ENCODE measurements at regions not wholly inside any gene's neighbourhood (a gene's known extent, or its start where the extent isn't known, plus 50 kb on each side); places are given as distances from the start of the nearest gene placed in this dataset.

DNA sequence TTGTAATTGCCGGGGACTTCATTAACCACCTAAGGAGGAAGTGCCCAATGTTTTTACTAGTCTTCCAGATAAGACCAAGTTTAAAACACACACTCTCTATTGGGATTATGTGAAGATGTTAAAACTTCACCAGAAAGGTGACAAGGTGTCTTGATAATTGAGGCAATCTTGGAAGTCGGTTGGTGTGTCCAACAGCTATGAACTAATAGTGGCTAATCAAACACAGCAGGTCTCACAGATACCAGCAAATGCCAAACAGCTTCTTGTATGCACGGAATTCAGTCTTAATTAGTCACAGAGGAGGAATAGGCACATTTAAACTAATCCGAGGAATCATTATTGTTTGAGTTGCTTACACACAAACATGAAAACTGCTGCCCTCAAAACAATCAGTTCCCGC, 214.5 kb downstream of the SEC61B start:
- H3K4me3 ChIP-seq = no peak overlapping the region
- no peaks in the 10 kb centered on the region for H3K36me3 ChIP-seq
- H3K4me1 ChIP-seq (ENCODE audit: insufficient read depth) = no peaks in the 10 kb centered on the region
- no peaks in the 10 kb centered on the region for H3K27me3 ChIP-seq
- no peak for TF ChIP-seq EP300 (IDR thresholded peaks at IDR 0.05)
- H3K9me3 ChIP-seq = no peaks in the 10 kb centered on the region
- DNase-seq = no peak
- H3K27ac ChIP-seq = no peak overlapping the region
- intact Hi-C loops (cut with DNase I) = no loop called here
- 81 to 89% (median 85%) methylated on average over 5 of the region's 5 CpGs for WGBS, 3 donors

DNA sequence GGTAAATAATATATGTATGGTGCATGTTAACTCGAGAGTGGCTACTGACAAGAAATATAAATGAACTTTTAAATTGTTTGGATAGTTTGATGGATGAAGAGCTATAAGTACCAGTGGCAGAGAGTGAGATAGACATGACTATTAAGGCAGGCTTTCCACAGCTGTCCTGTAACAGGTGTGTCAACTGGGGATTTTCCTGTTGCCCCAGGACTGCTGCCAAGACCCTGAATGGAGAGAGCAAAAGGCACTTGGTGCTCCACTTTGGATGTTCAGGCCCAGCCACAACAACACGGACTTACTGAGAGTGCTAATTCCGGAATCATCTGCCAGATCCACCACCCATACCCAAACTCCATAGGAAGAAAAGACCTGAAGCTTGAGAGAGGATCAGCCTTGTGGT, 215.1 kb downstream of the SEC61B start:
- no peak for DNase-seq
- no peaks in the 10 kb centered on the region for H3K27me3 ChIP-seq
- H3K9me3 ChIP-seq = no peaks in the 10 kb centered on the region
- H3K36me3 ChIP-seq = no peaks in the 10 kb centered on the region
- no peak overlapping the region for H3K27ac ChIP-seq
- H3K4me3 ChIP-seq = no peak overlapping the region
- WGBS, 3 donors = 78 to 91% (median 84%) methylated on average over 3 of the region's 3 CpGs
- TF ChIP-seq, protein P1, sequence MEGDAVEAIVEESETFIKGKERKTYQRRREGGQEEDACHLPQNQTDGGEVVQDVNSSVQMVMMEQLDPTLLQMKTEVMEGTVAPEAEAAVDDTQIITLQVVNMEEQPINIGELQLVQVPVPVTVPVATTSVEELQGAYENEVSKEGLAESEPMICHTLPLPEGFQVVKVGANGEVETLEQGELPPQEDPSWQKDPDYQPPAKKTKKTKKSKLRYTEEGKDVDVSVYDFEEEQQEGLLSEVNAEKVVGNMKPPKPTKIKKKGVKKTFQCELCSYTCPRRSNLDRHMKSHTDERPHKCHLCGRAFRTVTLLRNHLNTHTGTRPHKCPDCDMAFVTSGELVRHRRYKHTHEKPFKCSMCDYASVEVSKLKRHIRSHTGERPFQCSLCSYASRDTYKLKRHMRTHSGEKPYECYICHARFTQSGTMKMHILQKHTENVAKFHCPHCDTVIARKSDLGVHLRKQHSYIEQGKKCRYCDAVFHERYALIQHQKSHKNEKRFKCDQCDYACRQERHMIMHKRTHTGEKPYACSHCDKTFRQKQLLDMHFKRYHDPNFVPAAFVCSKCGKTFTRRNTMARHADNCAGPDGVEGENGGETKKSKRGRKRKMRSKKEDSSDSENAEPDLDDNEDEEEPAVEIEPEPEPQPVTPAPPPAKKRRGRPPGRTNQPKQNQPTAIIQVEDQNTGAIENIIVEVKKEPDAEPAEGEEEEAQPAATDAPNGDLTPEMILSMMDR (IDR thresholded peaks at IDR 0.05) = no peak
- TF ChIP-seq POLR2A (IDR thresholded peaks at IDR 0.05) (no peak), EP300 (IDR thresholded peaks at IDR 0.05) (no peak)
- no peaks in the 10 kb centered on the region for H3K4me1 ChIP-seq (ENCODE audit: insufficient read depth)
- intact Hi-C loops (cut with DNase I) = no loop called here

DNA sequence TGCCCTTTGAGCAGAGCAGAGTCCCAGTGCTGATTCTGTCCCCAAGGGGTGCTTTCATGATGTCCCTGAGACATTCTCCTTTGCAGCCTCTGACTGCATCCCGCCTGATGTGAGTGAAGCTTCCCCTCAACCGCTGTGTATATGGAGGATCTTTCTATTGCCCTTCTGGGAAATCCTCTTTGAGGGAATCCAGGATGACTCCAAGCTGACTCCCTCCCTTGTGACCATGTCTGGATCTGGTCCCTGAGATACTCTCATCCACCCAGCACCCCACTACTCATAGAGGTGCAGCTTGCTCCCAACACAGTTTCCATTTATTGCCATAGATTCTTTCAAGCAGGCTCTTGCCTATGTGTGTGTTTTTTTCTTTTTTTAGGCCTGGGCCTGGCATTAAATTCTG, 216.5 kb downstream of the SEC61B start:
- no peak for DNase-seq
- intact Hi-C loops (cut with DNase I) = no loop called here
- H3K9me3 ChIP-seq = no peaks in the 10 kb centered on the region
- no peaks in the 10 kb centered on the region for H3K36me3 ChIP-seq
- no peaks in the 10 kb centered on the region for H3K27me3 ChIP-seq
- WGBS, 3 donors = 96 to 98% (median 96%) methylated on average over 2 of the region's 2 CpGs
- H3K4me1 ChIP-seq (ENCODE audit: insufficient read depth) = no peaks in the 10 kb centered on the region
- TF ChIP-seq, protein P1 (IDR thresholded peaks at IDR 0.05) = no peak
- TF ChIP-seq EP300 (IDR thresholded peaks at IDR 0.05) = no peak
- no peak for TF ChIP-seq POLR2A (IDR thresholded peaks at IDR 0.05)
- H3K27ac ChIP-seq = no peak overlapping the region
- H3K4me3 ChIP-seq = no peak overlapping the region

DNA sequence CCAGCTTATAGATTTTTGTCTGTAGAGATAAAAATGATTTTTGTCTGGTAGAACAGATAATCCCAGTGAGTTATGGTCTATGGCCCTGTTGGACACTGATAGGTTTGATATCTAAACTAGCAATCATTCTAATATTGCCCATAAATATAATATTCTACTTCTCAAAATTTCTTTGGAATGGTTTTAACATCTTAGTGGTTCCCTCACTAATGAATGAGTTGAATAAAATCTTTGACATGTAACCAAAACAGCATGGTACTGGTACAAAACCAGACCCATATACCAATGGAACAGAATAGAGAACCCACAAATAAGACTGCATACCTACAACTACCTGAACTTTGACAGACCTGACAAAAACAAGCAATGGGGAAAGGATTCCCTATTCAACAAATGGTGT, 219.7 kb downstream of the SEC61B start:
- Histone ChIP-seq H3K4me3 (no peak overlapping the region), H3K36me3 (no peaks in the 10 kb centered on the region), H3K27ac (no peak overlapping the region), H3K27me3 (no peaks in the 10 kb centered on the region), H3K4me1 (ENCODE audit: insufficient read depth) (no peaks in the 10 kb centered on the region), H3K9me3 (no peaks in the 10 kb centered on the region)
- DNase-seq = no peak
- intact Hi-C loops (cut with DNase I) = no loop called here
- TF ChIP-seq, protein P1 (IDR thresholded peaks at IDR 0.05) = no peak
- no peak for TF ChIP-seq POLR2A (IDR thresholded peaks at IDR 0.05)
- TF ChIP-seq EP300 (IDR thresholded peaks at IDR 0.05) = no peak

DNA sequence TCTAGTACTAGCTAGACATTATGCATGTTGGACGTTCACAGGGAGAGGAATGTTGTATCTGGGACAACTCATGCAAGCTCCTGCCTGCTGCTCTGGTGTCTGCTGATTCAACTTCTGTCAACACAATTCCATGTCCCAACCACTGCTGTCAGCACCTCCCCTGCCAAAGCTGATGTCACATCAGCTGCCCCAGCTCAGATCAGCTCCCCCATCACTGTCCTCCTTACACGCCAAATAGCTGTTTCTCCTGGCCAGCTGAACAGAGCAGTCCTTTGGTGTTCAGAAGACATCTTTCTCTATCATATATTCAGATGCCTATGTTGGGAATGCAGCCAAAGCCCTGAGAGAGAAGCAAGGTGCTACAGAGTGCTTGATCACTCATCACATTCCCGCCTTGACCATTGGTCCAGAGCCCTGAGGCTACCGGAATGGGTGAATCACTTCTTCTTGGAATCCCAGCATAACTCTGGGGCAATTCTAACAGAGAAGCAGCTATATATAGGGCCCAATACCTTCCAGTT, 223.3 kb downstream of the SEC61B start:
- TF ChIP-seq, protein P1 (IDR thresholded peaks at IDR 0.05) = no peak
- TF ChIP-seq POLR2A (IDR thresholded peaks at IDR 0.05) (no peak), EP300 (IDR thresholded peaks at IDR 0.05) (no peak)
- no peak overlapping the region for H3K4me3 ChIP-seq
- H3K9me3 ChIP-seq = no peaks in the 10 kb centered on the region
- H3K36me3 ChIP-seq = no peaks in the 10 kb centered on the region
- intact Hi-C loops (cut with DNase I) = no loop called here
- no peak overlapping the region for H3K27ac ChIP-seq
- no peaks in the 10 kb centered on the region for H3K4me1 ChIP-seq (ENCODE audit: insufficient read depth)
- DNase-seq = no peak
- H3K27me3 ChIP-seq = no peaks in the 10 kb centered on the region
- 69 to 82% (median 79%) methylated on average over 4 of the region's 4 CpGs for WGBS, 3 donors
